Umbilical cord (tissue), 1 donor: ENCODE measurements at regions not wholly inside any gene's neighbourhood (a gene's known extent, or its start where the extent isn't known, plus 50 kb on each side); places are given as distances from the start of the nearest gene placed in this dataset.
A peak's percentile ranks its signal among the peaks of the same experiment; 100 is the strongest.

Experiments used
- DNase-seq: peaks from one replicate; pipeline ENCODE4 v3.0.0-alpha.2; 2015; ENCODE audit warnings: low spot score

DNA sequence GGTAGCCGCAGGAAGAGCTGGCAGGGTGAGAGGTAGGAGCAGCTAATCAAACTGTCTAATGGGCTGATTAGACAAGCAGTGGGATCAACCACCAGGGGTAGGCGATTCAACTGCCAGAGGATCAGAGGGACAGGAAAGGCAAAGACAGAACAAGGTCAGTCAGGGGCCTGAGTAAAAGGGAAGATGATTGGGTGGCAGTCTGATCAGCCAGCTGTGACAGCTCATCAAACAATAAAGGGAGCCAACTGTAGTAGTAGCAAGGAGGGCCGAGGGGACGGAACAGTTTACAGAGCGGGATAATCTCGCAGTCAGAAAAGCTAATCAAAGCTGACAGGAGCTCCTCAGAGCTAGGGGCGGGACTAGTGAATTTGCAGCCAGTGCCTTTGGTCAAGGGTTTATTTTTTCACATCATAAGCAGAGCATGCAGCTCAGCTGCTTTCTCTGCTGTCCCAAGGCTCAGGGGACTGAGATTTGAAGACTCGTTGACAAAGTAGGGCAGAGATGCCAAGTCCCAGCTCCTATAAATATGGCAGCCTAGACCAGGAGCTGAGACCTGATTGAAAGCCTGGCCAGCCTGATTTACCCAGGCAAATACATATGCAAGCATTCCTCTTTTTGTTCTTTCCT lies 418.2 kb downstream of the GABRG2 start:
- DNase-seq: no peak

DNA sequence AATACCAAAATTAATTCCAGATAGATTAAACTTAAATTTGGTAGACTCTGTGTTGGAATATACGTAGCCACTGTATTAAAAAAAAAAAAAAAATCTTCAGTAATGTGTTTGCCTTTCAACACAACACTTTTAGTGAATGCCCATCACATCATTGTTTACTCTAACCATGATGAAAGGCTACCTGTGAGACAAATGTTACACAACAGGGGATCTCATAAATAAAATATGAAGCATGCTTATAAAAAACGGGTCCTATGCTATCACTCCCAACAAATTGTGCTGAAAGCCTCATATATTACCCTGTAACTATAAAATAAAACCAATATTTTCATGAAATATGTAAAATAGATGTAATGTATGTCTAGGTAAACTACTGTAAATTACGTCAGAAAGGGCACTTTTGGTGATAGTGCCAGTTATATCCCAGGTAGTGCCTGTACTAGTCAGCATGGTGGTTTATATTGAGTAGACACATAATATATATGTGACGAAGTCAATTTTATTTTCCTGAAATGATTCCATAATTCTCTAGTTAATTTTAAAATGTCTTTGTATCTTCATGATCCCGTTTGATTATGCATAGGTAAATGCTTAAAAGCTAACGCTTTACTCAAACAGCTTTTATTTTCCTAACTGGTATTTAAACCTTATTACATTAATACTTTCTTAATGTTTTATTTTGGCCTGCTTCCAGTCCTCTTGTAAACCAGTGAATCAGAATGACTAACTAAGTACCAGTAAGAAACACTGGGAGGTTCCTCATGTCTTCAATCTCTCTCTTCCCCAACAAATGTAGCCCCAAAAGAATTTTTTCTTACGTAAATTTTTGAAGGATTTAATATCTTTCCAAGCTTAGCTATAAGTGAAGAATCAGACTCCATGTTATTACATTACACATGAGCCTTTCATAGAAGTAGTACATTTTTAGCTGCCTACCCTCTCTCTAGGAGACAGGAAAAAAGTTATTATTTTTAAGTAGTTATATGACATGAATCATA lies 420.3 kb downstream of the GABRG2 start:
- DNase-seq: no peak

DNA sequence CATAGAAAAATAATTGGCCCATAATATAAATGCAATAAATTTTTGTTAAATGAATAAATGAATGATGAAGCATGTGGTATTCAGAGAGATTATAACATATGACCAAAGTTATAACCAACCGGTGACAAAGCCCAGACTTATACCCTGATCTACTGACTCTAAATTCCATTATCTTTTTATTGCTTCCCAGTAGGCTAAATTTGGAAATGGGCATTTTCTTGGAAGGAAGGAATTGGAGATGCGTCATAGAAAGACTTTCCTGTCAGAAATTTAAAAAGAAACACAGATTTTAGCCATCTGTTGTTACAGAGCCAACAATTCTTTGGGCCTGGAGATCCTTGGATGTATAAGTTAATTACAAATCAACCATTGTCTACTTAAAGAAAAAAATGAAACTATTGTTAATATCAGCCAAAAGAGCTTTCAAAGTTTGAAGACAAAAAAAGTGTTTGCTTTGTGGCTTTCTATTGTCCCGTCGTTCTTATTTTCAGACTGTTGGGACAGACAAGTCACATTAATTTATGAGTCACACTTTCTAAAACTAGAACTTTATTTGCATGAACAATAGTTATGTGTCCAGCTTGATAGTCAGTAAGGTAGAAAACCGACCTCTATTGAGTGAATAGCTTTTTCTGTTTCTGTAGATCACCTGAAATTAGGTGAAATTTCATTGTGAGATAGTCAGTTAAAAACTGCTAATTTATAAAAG lies 428.7 kb downstream of the GABRG2 start:
- DNase-seq: peak; percentile 41

DNA sequence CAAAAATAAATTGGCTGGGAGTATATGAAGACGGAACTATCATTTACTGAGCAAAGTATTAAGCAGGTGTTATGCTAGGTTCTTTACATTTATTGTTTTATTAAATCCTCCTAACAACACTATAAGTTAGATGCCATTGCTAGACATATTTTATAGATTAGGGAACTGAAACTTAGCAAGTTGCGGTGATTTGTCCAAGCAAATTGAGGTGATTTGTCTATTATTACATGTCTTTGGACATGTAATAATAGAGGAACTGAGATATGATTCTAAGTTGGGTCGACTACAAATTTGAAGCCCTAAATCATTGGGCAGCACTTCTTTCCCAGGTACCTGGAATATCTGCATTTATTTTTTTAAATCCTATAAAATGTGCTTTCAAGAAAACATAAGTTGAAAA lies 429.9 kb downstream of the GABRG2 start:
- no peak for DNase-seq

DNA sequence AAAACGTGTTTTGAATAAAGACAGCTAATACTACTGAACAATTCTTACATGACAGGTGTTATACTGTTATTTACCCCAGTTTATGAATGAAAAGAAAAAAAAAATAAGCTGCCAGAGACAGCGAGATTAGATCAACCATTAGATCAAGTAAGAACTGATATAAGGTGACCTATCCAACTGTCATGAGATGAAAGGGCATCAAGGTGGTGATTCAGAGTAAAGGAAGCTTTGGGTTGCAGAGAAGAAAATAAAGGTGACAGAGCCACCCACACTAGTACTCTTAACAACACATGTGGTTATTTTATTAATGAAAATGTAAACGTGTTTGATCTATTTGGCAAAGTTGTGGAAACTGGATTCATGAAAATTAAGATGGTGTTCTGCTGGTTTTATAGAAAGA lies 435.2 kb downstream of the GABRG2 start:
- DNase-seq: no peak

DNA sequence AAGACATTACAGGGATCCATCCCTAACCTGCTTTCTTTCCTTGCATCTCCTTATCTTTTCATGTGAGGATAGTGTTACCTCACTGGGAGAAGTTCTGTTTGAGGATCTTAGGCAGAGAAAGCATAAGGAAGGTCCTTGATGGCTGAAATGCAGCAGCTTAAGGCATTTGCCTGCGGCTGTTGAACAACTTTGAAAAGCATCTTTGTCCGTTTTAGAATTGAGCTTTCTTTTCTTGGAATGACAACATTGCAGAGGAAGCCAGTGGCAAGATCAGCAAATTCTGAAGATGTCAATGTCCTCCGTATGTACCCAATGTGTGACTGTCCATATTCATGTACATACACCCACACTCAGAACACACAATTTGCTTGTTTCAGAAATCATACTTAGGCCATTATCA lies 436.2 kb downstream of the GABRG2 start:
- no peak for DNase-seq

DNA sequence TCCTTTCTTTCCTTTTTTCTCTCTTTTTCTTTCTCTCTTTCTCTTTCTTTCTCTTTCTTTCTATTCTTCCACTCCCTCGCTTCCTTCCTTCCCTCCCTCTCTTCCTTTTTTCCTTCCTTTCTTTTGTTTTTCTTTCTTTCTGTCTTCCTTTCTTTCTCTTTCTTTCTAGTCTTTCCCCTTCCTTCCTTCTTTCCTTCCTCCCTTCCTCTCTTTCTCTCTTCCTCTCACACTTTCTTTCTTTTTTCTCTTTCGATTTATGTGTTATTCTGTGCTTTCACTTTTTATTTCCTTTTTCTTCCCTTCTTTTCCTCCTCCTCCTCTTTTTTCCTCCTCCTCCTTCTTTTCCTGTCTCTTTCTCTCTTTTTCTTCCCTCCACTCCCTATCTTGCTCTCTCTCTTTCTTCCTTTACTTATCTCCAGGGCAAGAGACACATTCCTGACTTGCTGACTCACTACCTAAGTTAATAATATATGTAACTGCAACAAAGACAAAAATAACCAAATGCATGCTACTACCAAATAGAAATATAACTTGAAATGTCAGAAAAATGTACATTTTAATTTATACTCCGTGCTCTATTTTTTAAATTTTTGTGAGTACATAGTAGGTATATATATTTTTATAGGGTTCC lies 445.5 kb downstream of the GABRG2 start:
- no peak for DNase-seq

DNA sequence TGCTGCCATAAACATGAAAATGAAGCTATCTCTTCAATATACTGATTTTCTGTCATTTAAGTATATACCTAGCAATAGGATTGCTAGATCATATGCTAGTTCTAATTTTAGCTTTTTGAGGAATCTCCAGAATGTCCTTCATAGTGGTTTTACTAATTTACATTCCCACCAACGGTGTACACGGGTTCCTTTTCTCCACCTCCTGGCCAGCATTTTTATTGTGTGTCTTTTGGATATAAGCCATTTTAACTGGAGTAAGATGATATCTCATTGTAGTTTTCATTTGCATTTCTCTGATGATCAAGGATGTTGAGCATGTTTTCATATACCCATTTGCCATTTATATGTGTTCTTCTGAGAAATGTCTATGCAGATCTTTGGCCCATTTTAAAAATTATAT lies 446.5 kb downstream of the GABRG2 start:
- no peak for DNase-seq

DNA sequence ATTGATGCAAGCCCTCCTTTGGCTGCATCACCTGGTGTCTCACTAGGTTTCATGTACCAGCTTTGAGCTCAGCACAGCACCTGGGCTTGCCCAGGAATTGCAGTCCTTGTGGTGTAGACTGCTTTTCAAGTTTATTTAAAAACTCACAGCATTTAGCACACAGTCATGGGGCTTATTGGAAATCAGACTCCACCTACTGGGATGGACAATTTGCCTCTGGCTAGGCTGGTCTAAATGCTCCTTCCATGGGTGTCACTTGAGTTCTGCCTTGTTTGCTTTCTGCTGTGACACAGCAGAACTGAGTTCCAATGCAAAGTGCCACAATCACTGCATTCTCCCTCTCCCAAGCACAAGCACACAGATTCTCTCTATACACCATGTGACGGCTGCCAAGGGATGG lies 453.3 kb downstream of the GABRG2 start:
- no peak for DNase-seq

DNA sequence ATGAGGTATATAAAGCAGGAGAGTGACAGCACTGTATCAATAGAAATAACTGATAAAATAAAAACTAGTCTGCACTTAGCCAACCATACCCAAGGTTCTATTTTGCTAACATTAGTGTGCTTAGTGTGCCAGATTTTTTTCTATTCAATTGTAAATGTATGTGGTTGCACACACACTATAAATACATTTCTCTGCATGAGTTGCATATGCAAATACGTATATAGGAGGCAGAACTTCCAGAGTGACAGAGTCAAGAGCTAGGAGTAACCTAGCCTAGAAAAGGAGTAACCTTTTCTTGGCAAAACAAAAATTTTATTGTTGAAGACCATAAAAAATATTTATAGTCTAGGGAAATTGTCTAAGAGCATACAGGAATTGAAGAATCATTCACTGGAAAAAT lies 461.6 kb downstream of the GABRG2 start:
- no peak for DNase-seq

DNA sequence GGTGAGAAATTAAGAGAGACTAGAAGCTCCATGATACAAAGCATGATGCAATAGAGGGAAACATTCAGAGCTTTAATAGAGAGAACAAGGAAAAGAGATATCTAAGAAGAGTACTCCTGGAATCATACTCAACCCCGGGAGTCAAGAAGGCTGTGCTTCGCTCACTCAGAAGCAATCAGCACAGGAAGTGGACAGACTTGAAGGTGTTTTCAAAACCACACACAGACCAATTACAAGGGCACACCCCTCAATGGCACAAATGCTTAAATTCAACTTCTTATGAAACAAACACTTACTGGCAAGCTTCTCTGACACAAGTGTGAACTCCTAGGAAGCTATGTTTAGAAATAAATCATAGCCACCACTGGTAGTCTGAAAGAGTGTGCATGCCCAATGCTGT lies 462.3 kb downstream of the GABRG2 start:
- DNase-seq: no peak

DNA sequence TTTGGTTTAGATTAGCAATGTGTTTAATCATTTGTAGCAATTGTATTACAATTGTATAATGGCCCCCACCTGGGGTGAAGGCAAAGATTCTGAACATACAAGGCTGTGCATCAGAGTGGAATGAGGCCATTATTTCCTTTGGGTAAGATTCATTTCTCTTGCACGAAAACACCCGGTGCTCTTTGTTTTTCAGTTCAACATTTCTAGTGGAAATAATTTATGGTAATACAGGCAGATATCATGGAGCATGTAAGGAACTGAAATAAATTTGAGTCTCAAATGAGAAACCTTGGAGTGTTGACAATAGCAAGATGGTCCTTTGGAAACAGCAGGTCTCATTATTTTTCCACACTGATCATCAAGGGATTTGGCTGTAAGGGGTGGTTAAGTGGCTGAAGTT lies 475.9 kb downstream of the GABRG2 start:
- no peak for DNase-seq

DNA sequence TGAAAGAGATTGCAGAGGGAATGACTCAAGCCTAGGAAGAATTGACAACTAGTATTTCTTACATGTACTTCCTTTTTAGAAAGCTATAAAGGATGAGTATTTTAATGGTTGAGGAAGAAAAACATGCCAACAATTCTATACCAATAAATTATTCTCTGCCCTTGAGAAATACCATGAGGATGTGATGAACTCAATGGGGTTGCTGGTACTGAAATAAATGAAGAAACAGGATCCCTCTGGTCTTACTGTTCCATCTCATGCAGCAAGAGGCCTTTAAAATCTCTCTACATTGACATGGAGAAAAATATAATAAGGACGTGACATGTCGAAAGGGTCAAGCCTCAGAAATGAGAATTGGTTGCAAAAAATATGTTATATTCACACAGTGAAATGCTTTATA lies 477.3 kb downstream of the GABRG2 start:
- DNase-seq: no peak

DNA sequence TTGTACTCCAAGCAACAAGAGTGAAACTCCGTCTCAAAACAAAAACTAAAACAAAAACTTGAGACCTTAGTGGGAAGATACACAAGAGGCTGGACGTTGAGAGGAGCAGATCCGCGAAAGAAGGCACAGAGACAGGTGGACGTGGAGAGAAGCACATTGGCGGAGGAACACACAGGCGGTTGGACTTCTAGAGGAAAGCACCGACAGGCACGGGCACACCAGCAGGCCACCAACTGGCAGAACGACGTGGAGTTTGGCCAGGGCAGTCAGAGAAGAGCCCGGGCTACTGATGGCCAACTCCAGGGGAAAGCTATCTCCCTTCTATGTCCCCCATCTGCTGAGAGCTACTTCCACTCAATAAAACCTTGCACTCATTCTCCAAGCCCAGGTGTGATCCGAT lies 482.7 kb downstream of the GABRG2 start:
- no peak for DNase-seq

DNA sequence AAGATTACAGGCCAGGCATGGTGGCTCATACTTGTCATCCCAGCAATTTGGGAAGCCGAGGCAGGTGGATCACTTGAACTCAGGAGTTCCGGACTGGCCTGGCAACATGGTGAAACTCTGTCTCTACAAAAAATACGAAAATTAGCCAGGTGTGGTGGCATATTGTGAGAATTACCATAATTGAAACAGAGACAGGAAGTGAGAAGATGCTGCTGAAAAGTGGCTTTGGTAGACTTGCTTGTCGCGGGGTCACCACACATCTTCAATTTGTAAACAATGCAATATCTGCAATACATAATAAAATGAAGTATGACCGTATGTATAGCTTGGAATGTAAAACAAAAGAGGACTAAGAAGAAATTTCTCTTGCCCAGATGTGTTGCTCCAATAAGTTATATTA lies 490.5 kb downstream of the GABRG2 start:
- DNase-seq: no peak

DNA sequence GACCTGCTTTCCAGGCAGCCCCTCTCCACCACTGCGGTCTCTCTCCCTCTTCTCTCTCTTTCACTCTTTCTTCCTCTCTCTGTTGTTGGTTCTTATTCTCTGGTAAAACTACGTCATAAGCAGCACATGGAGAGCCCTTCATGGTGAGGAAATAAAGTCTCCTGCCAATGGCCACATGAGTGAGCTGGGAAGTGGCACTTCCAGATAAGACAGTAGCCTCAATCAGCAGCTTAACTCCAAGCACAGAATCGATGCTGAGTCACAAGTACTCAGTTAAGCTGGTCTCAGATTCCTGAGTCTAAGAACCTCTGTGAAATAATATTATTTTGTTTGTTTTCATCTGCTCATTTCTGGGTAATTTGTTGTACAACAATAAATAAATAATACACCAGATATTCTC lies 500.1 kb downstream of the GABRG2 start:
- DNase-seq: no peak

DNA sequence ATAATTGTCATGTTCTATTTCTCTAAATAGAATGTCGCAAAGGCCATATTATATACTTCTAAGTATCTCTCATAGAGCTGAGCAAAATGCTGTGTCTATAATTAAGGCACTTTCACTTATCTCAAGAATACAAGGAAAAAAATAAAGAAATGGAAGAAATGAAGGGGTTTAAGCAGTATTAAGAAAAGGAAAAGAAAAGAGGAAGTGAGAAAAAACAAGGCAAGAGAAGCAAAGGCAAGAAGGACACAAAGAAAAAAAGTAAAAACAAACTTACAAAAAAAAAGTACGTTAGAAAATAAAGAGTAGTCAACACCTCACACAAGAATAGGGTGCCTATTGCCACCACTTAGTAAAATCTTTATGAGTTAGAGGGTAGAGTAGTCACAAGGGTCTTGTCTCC lies 506.2 kb downstream of the GABRG2 start:
- DNase-seq: no peak

DNA sequence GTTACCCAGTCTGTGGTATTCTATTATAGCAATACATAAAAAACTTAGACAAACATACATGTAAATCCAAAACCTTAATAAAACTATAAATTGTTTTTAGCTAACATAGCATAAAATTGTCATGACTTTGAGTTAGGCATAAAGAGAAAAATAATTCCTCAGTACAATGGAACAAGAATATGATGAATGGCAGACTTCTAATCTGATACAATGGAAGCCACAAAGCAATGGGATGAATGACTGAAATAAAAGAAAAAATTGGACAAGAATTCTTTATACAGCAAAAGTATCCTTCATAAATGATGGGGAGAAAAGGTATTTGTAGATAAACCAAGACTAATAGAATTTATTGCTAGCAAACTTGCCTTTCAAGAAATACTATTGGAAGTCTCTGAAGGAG lies 524.2 kb downstream of the GABRG2 start:
- DNase-seq: no peak

DNA sequence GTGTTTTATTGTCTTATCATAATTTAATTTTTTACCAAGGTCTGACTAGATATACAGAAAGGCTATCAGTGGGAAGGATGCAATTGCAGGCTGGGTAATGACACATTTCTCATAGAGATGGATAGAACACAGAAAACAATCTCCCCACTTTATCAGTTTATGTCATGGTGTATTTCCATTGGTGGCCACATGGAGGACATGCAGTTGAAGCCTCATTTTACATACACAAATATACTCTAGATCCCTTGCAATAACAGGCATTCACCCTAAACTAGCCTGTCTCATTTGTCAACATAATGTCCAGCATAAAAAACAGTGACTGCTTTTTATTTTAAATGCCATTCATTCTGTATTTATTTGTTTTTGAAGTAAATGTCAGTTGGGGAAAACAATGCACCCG lies 526.3 kb downstream of the GABRG2 start:
- DNase-seq: no peak

DNA sequence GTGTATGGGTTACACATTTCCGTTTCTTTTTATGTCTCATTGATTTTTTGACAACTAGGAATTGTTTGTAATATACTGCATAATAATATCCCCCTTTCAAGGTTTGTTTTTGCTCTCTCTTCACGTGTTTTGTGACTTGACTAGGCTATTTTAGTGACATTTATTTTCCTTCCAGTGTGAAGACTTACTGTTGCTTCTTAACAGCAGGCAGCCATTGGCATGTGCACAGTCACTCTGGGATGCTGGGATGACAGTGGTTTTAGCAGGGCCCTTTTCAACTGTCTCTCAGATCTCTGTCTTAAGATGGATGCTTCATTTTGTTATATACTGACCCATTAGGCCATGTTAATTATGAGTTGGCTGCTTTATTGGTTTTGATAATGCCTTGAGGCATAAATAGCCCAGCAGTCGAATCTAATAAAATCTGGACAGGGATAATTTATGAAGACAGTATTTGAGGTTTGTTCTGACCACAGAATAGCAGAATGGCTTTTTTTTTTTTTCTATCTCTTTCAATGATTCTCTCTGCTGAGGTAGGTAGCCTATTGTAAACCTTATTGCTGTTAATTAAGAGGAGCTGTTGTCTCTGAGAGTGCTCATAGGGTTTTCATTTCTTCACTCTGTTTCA lies 536.0 kb downstream of the GABRG2 start:
- no peak for DNase-seq

DNA sequence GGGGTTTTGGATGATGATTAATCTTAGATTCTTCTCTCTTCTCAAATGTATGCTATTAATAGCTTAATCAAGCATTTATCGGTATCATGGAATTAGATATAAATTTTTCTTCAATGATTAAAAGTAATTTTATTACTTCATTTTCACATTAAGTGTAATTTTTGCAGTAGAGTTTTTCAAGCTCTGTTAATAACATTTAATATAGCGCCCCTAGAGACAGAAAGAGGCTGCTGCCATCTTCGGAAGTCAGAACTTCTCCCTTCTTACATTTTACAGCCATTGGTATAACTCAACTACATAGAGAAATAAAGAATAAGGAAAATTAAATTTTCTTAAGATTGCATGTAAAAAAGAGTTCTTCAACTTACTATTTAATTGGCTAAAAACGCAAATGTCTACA lies 540.3 kb downstream of the GABRG2 start:
- no peak for DNase-seq
